ENCODE measurements at regions not wholly inside any gene's neighbourhood (a gene's known extent, or its start where the extent isn't known, plus 50 kb on each side); places are given as distances from the start of the nearest gene placed in this dataset.
"Not testable (repeated sequence)": the region's sequence is repeated elsewhere in the genome, so short reads cannot be mapped to it uniquely, and the experiment has no call there.

GRCh38 chr16:58884141-58884540 is 150.0 kb upstream of the GOT2 start:
- DNase-seq: no peak

GRCh38 chr16:58883131-58883530 is 149.0 kb upstream of the GOT2 start:
- no peak for DNase-seq

- DNase-seq: no peak
These were observed 148.2 kb upstream of the GOT2 start for GRCh38 chr16:58882292-58882691.

GRCh38 chr16:58878641-58879040 is 144.5 kb upstream of the GOT2 start:
- DNase-seq: not testable (repeated sequence)

GRCh38 chr16:58866935-58867334 is 132.8 kb upstream of the GOT2 start:
- no peak for DNase-seq

- no peak for DNase-seq
These were observed 129.6 kb upstream of the GOT2 start for GRCh38 chr16:58863761-58864160.

- no peak for DNase-seq
These were observed 128.9 kb upstream of the GOT2 start for GRCh38 chr16:58863042-58863441.

- DNase-seq: peak; percentile 6
These were observed 128.4 kb upstream of the GOT2 start for GRCh38 chr16:58862334-58863021.

- no peak for DNase-seq
These were observed 126.0 kb upstream of the GOT2 start for GRCh38 chr16:58859958-58860669.

- not testable (repeated sequence) for DNase-seq
These were observed 124.5 kb upstream of the GOT2 start for GRCh38 chr16:58858577-58858976.

GRCh38 chr16:58855291-58855863 is 121.3 kb upstream of the GOT2 start:
- DNase-seq: no peak

GRCh38 chr16:58853854-58854791 is 120.0 kb upstream of the GOT2 start:
- DNase-seq: no peak

GRCh38 chr16:58850678-58851020 is 116.5 kb upstream of the GOT2 start:
- DNase-seq: no peak

- no peak for DNase-seq
These were observed 116.0 kb upstream of the GOT2 start for GRCh38 chr16:58850019-58850677.

- no peak for DNase-seq
These were observed 114.5 kb upstream of the GOT2 start for GRCh38 chr16:58848662-58849002.

- DNase-seq: peak; percentile 18
These were observed 114.0 kb upstream of the GOT2 start for GRCh38 chr16:58847902-58848661.

- DNase-seq: not testable (repeated sequence)
These were observed 112.1 kb upstream of the GOT2 start for GRCh38 chr16:58846226-58846625.

GRCh38 chr16:58843675-58844074 is 109.6 kb upstream of the GOT2 start:
- peak; percentile 55 for DNase-seq

GRCh38 chr16:58842746-58843145 is 108.6 kb upstream of the GOT2 start:
- DNase-seq: no peak

GRCh38 chr16:58842156-58842555 is 108.0 kb upstream of the GOT2 start:
- no peak for DNase-seq

- DNase-seq: no peak
These were observed 103.8 kb upstream of the GOT2 start for GRCh38 chr16:58837950-58838349.

GRCh38 chr16:58836427-58836826 is 102.3 kb upstream of the GOT2 start:
- DNase-seq: no peak
